ENCODE measurements at regions not wholly inside any gene's neighbourhood (a gene's known extent, or its start where the extent isn't known, plus 50 kb on each side); places are given as distances from the start of the nearest gene placed in this dataset.

DNA sequence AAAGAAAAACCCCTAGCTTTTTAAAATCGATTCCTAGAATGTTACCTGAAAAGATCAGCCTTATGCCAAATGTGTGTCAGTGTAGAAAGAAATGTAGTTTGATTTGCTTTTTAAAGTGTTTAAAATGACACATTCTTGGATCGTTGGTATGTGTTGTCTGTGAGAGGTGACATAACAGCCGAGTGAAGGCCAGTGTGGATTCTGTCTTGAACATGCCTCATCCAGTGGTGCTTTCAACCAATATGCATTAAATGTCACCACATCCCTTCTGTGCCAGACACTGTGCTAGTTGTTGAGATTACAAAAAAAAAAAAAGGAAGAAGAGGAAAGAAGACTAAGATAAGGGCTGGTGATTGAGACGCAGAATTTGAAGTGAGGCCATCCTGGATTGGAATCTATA lies 994.2 kb upstream of the TENM3 start:
- H3K27me3 ChIP-seq (ENCODE audit: control insufficient read depth, insufficient read depth, low read length): no peaks in the 10 kb centered on the region
- H3K4me3 ChIP-seq (ENCODE audit: insufficient read depth, low read depth, low read length): no peak overlapping the region
- no peaks in the 10 kb centered on the region for H3K36me3 ChIP-seq (replicated peaks; ENCODE audit: control insufficient read depth, insufficient read depth, low read length)
- no peak for DNase-seq

- no peaks in the 10 kb centered on the region for H3K36me3 ChIP-seq (replicated peaks; ENCODE audit: control insufficient read depth, insufficient read depth, low read length)
- H3K4me3 ChIP-seq (ENCODE audit: insufficient read depth, low read depth, low read length): no peak overlapping the region
- no peaks in the 10 kb centered on the region for H3K27me3 ChIP-seq (ENCODE audit: control insufficient read depth, insufficient read depth, low read length)
- no peak for DNase-seq
Observed at GRCh38 chr4:181254771-181255170, 988.4 kb upstream of the TENM3 start.

GRCh38 chr4:181258569-181258968 lies 984.6 kb upstream of the TENM3 start:
- DNase-seq: no peak
- Histone ChIP-seq H3K27me3 (ENCODE audit: control insufficient read depth, insufficient read depth, low read length) (no peaks in the 10 kb centered on the region), H3K4me3 (ENCODE audit: insufficient read depth, low read depth, low read length) (no peak overlapping the region), H3K36me3 (replicated peaks; ENCODE audit: control insufficient read depth, insufficient read depth, low read length) (no peaks in the 10 kb centered on the region)

DNA sequence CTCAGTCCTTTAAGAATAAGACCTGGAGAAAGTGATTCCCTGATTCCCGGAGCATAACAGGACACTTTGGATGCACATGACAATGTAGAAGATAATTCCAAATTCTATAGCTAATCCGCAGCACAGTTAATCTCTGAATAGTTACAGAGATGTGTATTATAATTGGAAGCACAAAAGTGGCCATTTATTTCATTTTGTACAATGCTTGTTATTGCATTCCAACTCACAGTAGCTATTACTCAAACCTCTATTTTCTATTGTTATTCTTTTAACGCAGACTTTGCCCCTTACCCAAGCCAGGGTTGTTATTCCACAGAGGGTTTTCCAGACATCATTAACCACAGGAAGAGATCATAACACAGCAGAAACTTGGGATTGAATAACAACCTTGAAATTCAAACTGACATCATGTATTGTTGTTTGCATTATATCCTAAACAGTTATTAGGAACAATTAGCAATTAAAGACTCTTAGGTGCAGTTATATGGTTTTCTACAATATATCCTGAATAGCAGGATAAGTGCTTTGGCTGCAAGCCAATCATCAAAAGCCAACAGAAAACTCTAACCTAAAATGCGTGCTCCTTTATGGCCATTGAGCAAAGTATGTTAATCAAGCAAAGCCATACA lies 984.0 kb upstream of the TENM3 start:
- Histone ChIP-seq H3K27me3 (ENCODE audit: control insufficient read depth, insufficient read depth, low read length) (no peaks in the 10 kb centered on the region), H3K36me3 (replicated peaks; ENCODE audit: control insufficient read depth, insufficient read depth, low read length) (no peaks in the 10 kb centered on the region), H3K4me3 (ENCODE audit: insufficient read depth, low read depth, low read length) (no peak overlapping the region)
- no peak for DNase-seq

- H3K36me3 ChIP-seq (replicated peaks; ENCODE audit: control insufficient read depth, insufficient read depth, low read length): no peaks in the 10 kb centered on the region
- no peak overlapping the region for H3K4me3 ChIP-seq (ENCODE audit: insufficient read depth, low read depth, low read length)
- no peaks in the 10 kb centered on the region for H3K27me3 ChIP-seq (ENCODE audit: control insufficient read depth, insufficient read depth, low read length)
- DNase-seq: no peak
Observed at GRCh38 chr4:181261279-181261678, 981.9 kb upstream of the TENM3 start.

DNA sequence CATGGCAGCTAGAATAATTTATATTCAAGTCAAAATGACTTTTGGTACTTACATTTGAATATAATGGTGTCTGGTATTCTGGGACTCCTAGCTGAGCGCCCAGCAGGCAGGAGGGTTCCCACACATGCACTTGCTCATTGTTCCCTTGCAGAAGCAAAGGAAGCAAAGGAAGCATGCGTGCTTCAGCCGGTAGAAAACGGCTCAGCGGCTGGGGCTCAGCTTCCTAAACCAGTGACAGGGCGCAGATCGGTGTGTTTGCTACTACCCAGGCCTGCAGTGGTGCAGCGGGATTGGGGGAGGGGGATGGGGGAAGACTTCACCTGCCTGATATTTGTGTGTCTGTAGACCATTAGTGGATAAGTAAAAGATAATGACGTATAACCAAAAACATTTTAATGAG lies 978.3 kb upstream of the TENM3 start:
- DNase-seq: peak; percentile 30

GRCh38 chr4:181265370-181265769 lies 977.8 kb upstream of the TENM3 start:
- Histone ChIP-seq H3K4me3 (ENCODE audit: insufficient read depth, low read depth, low read length) (no peak overlapping the region), H3K27me3 (ENCODE audit: control insufficient read depth, insufficient read depth, low read length) (no peaks in the 10 kb centered on the region), H3K36me3 (replicated peaks; ENCODE audit: control insufficient read depth, insufficient read depth, low read length) (no peaks in the 10 kb centered on the region)
- no peak for DNase-seq

More for the DNA sequence above, 978.3 kb upstream of the TENM3 start:
- Histone ChIP-seq H3K4me3 (ENCODE audit: insufficient read depth, low read depth, low read length) (no peak overlapping the region), H3K27me3 (ENCODE audit: control insufficient read depth, insufficient read depth, low read length) (no peaks in the 10 kb centered on the region), H3K36me3 (replicated peaks; ENCODE audit: control insufficient read depth, insufficient read depth, low read length) (no peaks in the 10 kb centered on the region)

GRCh38 chr4:181271116-181271640 lies 972.0 kb upstream of the TENM3 start:
- H3K36me3 ChIP-seq (replicated peaks; ENCODE audit: control insufficient read depth, insufficient read depth, low read length): no peaks in the 10 kb centered on the region
- no peak overlapping the region for H3K4me3 ChIP-seq (ENCODE audit: insufficient read depth, low read depth, low read length)
- H3K27me3 ChIP-seq (ENCODE audit: control insufficient read depth, insufficient read depth, low read length): no peaks in the 10 kb centered on the region
- DNase-seq: no peak

GRCh38 chr4:181272422-181272821 lies 970.8 kb upstream of the TENM3 start:
- no peaks in the 10 kb centered on the region for H3K36me3 ChIP-seq (replicated peaks; ENCODE audit: control insufficient read depth, insufficient read depth, low read length)
- H3K27me3 ChIP-seq (ENCODE audit: control insufficient read depth, insufficient read depth, low read length): no peaks in the 10 kb centered on the region
- no peak for DNase-seq
- H3K4me3 ChIP-seq (ENCODE audit: insufficient read depth, low read depth, low read length): no peak overlapping the region

GRCh38 chr4:181278941-181279340 lies 964.3 kb upstream of the TENM3 start:
- H3K36me3 ChIP-seq (replicated peaks; ENCODE audit: control insufficient read depth, insufficient read depth, low read length): no peaks in the 10 kb centered on the region
- no peak for DNase-seq
- H3K27me3 ChIP-seq (ENCODE audit: control insufficient read depth, insufficient read depth, low read length): no peaks in the 10 kb centered on the region; the same call in 1 of the 2 replicates
- H3K4me3 ChIP-seq (ENCODE audit: insufficient read depth, low read depth, low read length): no peak overlapping the region

DNA sequence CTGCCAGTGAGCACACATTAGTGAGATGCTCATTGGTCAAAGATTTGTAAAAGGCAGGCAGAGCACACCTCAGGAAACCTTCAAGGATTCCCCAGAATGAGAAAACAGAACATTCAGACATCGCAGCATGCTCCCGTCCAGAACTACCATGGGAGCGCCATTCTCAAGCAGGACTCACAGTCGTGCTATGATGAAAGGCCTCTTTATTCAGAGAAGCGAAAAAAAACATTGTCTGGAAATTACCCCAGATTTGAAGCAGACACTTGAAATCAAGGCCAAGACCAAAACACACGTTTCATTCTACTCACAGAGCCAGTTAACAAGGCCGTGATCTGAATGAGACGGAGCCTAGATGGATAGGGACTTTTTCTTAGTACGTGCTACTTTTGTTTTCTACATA lies 961.8 kb upstream of the TENM3 start:
- DNase-seq: no peak
- Histone ChIP-seq H3K27me3 (ENCODE audit: control insufficient read depth, insufficient read depth, low read length) (no peaks in the 10 kb centered on the region; the same call in 1 of the 2 replicates), H3K36me3 (replicated peaks; ENCODE audit: control insufficient read depth, insufficient read depth, low read length) (no peaks in the 10 kb centered on the region), H3K4me3 (ENCODE audit: insufficient read depth, low read depth, low read length) (no peak overlapping the region)

DNA sequence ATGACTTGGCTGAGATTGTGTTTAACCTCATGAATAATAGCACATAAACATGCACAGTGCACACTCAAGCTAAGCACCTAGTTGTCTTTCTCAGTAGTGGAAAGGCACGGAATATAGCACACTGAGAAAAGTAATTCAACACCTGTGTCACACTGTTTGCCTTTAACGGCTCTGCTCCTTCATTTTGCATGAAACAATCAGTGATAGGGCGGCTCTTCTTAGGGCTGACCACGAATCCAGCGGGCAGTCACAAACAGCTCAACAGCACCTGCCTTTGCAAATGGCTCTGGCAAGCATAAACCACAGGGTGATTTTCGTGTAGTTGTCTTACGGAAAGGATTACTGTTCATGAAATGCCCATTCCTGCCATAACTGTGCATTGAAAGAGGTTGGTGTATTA lies 954.0 kb upstream of the TENM3 start:
- DNase-seq: no peak
- Histone ChIP-seq H3K27me3 (ENCODE audit: control insufficient read depth, insufficient read depth, low read length) (no peaks in the 10 kb centered on the region), H3K36me3 (replicated peaks; ENCODE audit: control insufficient read depth, insufficient read depth, low read length) (no peaks in the 10 kb centered on the region), H3K4me3 (ENCODE audit: insufficient read depth, low read depth, low read length) (no peak overlapping the region)

- no peak for DNase-seq
- H3K4me3 ChIP-seq (ENCODE audit: insufficient read depth, low read depth, low read length): no peak overlapping the region
- H3K36me3 ChIP-seq (replicated peaks; ENCODE audit: control insufficient read depth, insufficient read depth, low read length): no peaks in the 10 kb centered on the region
- no peaks in the 10 kb centered on the region for H3K27me3 ChIP-seq (ENCODE audit: control insufficient read depth, insufficient read depth, low read length)
Observed at GRCh38 chr4:181291615-181292014, 951.6 kb upstream of the TENM3 start.

DNA sequence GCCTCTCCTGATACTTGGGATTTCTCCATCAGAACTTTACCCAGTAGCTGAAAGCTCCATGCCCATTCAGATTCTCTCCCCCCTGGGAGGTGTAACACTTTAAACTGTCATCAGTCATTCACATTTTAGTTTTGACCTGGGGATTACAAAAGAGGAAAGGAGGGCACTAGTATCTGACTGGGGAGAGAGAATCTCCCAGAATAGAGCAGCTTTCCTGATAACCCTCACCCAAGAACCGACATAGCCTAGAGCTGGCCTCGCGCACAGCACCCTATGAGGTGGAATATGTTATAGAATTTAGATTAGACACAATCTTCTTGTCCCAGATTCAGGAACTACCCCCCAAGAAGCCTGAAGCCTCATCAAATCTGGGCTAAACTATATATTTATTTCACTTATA lies 950.2 kb upstream of the TENM3 start:
- H3K4me3 ChIP-seq (ENCODE audit: insufficient read depth, low read depth, low read length): no peak overlapping the region
- H3K27me3 ChIP-seq (ENCODE audit: control insufficient read depth, insufficient read depth, low read length): no peaks in the 10 kb centered on the region
- H3K36me3 ChIP-seq (replicated peaks; ENCODE audit: control insufficient read depth, insufficient read depth, low read length): no peaks in the 10 kb centered on the region
- DNase-seq: no peak

GRCh38 chr4:181293541-181293940 lies 949.7 kb upstream of the TENM3 start:
- Histone ChIP-seq H3K27me3 (ENCODE audit: control insufficient read depth, insufficient read depth, low read length) (no peaks in the 10 kb centered on the region), H3K36me3 (replicated peaks; ENCODE audit: control insufficient read depth, insufficient read depth, low read length) (no peaks in the 10 kb centered on the region), H3K4me3 (ENCODE audit: insufficient read depth, low read depth, low read length) (no peak overlapping the region)
- no peak for DNase-seq

GRCh38 chr4:181294421-181294820 lies 948.8 kb upstream of the TENM3 start:
- no peaks in the 10 kb centered on the region for H3K27me3 ChIP-seq (ENCODE audit: control insufficient read depth, insufficient read depth, low read length)
- H3K36me3 ChIP-seq (replicated peaks; ENCODE audit: control insufficient read depth, insufficient read depth, low read length): no peaks in the 10 kb centered on the region
- no peak overlapping the region for H3K4me3 ChIP-seq (ENCODE audit: insufficient read depth, low read depth, low read length)
- DNase-seq: no peak

Data from H7 (cell line).